HL-60 (cell line): ENCODE measurements at regions not wholly inside any gene's neighbourhood (a gene's known extent, or its start where the extent isn't known, plus 50 kb on each side); places are given as distances from the start of the nearest gene placed in this dataset.

Experiments
- CTCF ChIP-seq: IDR thresholded peaks from one replicate; pipeline ENCODE4 v1.5.1; 2011; ENCODE audit warnings: low read length, control low read depth, inconsistent platforms; ENCODE audit not compliant: insufficient read depth
- POLR2AphosphoS5 ChIP-seq: IDR thresholded peaks from 2 replicates; pipeline ENCODE4 v1.6.1; 2012; ENCODE audit warnings: low read depth
- SPI1 ChIP-seq: IDR thresholded peaks from 2 replicates; pipeline ENCODE4 v1.6.1; 2012; ENCODE audit warnings: low read depth, mild to moderate bottlenecking, borderline replicate concordance
- TF ChIP-seq, protein P1 (sequence below): IDR thresholded peaks from 2 replicates; pipeline ENCODE4 v1.6.1; 2012; ENCODE audit warnings: low read depth; ENCODE audit not compliant: insufficient replicate concordance

GRCh38 chr1:22352355-22352754 is 99.3 kb upstream of the ZBTB40 start:
- TF ChIP-seq CTCF (no peak), POLR2AphosphoS5 (no peak), SPI1 (no peak)
- TF ChIP-seq, protein P1, sequence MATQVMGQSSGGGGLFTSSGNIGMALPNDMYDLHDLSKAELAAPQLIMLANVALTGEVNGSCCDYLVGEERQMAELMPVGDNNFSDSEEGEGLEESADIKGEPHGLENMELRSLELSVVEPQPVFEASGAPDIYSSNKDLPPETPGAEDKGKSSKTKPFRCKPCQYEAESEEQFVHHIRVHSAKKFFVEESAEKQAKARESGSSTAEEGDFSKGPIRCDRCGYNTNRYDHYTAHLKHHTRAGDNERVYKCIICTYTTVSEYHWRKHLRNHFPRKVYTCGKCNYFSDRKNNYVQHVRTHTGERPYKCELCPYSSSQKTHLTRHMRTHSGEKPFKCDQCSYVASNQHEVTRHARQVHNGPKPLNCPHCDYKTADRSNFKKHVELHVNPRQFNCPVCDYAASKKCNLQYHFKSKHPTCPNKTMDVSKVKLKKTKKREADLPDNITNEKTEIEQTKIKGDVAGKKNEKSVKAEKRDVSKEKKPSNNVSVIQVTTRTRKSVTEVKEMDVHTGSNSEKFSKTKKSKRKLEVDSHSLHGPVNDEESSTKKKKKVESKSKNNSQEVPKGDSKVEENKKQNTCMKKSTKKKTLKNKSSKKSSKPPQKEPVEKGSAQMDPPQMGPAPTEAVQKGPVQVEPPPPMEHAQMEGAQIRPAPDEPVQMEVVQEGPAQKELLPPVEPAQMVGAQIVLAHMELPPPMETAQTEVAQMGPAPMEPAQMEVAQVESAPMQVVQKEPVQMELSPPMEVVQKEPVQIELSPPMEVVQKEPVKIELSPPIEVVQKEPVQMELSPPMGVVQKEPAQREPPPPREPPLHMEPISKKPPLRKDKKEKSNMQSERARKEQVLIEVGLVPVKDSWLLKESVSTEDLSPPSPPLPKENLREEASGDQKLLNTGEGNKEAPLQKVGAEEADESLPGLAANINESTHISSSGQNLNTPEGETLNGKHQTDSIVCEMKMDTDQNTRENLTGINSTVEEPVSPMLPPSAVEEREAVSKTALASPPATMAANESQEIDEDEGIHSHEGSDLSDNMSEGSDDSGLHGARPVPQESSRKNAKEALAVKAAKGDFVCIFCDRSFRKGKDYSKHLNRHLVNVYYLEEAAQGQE, result no peak
